GM21515 (cell line): ENCODE measurements at regions not wholly inside any gene's neighbourhood (a gene's known extent, or its start where the extent isn't known, plus 50 kb on each side); places are given as distances from the start of the nearest gene placed in this dataset.
"Not testable (repeated sequence)": the region's sequence is repeated elsewhere in the genome, so short reads cannot be mapped to it uniquely, and the experiment has no call there.

Source experiments
- ATAC-seq: cut with Tn5 transposase; IDR thresholded peaks from one replicate; pipeline ENCODE4 v1.9.1; 2021; ENCODE audit not compliant: unreplicated experiment

DNA sequence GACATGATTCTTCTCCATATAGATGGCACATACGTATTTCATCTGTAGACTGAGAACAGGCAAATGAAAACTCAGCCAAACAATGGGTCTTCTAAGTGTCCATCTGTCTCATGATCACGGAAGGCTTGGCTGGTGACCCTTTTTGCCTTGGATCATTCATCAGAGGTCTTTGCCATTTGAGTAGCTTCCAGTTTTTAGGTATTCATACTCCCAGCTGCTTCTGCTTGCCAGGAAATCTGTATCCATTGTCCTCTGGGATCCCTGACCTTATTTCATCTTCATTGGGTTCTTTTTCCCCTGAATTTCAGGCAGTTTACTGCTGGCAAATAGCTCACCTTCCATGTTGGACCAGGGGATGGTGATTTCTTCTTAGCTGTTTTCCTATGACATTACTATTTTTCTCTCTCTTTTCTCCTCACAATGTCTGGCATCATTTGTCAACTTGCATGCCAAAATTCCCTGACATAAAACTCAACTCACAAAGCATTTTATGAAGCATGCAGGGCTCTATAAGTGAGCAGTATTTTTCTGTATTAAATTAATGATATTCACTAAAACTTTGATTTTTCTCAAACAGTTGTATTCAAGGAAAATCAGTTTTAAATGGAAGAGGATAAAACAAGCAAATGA, 241.2 kb downstream of the DNAJB9 start:
- ATAC-seq, result no peak

DNA sequence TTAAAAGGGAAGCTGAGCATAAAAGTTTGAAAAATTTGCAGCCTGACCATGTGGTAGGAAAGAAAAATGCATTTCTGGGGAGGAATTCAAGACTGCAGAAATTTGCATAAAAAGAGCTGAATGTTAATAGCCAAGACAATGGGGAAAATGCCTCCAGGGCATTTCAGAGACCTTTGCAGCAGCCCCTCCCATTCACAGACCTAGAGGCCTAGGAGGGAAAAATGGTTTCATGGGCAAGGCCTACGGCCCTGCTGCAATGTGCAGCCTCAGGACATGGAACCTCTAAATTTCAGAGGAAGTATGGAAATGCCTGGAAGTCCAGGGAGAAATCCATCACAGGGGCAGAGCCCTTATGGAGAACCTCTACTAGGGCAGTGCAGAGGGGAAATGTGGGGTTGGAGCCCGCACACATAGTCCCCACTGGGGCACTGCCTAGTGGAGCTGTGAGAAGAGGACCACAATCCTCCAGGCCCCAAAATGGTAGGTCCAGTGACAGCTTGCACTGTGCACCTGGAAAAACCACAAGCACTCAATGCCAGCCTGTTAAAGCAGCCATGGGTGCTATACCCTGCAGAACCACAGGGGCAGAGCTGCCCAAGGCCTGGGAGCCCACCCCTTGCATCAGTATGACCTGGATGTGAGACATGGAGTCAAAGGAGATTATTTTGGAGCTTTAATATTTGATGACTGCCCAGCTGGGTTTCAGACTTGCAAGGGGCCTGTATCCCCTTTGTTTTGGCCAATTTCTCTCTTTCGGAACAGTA, 243.8 kb downstream of the DNAJB9 start:
- ATAC-seq, result no peak

DNA sequence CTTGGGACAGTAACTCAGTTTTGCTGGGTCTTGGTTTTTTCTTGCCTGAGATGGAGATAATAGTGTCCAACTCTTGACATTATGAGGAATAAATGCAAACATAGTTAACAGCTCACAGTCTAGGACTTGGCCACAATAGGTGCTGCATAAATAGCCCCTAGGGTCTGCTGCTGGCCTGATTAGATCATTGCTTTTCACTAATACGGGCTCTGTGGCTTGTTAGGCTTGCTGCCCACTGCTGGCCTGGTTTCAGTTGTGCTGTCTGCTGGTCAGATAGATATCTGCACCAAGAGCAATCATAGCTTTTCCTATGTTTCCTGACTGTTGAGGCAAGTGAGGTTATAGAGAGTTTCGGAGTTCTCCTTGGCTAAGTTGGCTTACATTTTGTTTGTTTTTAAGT, 246.1 kb downstream of the DNAJB9 start:
- no peak for ATAC-seq

GRCh38 chr7:108818742-108819141, 249.1 kb downstream of the DNAJB9 start:
- no peak for ATAC-seq

- no peak for ATAC-seq
Measured at GRCh38 chr7:108824840-108825580, 255.3 kb downstream of the DNAJB9 start.

GRCh38 chr7:108825581-108825909, 255.9 kb downstream of the DNAJB9 start:
- ATAC-seq, result no peak

- no peak for ATAC-seq
Measured at GRCh38 chr7:108836256-108836655, 266.6 kb downstream of the DNAJB9 start.

- ATAC-seq, result no peak
Measured at GRCh38 chr7:108838198-108838597, 268.5 kb downstream of the DNAJB9 start.

DNA sequence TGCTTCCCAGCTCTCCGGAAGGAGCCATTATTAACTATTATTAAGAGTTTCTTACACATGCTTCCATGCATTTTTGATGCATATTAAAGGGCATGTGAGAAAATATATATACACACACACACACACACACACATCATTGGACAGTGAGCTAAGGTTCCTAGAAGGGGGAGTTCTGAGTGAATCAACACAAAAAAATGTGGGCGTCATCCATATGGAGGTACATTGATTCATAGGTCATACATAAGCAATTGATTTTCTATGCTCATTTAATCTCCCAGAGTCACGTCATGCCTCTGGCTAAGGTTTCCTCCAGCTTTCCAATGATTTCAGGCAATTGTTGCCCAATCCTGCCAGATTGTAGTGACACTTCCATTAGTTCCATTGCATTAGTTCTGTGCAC, 269.4 kb downstream of the DNAJB9 start:
- no peak for ATAC-seq

- no peak for ATAC-seq
Measured at GRCh38 chr7:108845951-108846350, 276.3 kb downstream of the DNAJB9 start.

- ATAC-seq, result no peak
Measured at GRCh38 chr7:108846471-108846870, 276.8 kb downstream of the DNAJB9 start.

DNA sequence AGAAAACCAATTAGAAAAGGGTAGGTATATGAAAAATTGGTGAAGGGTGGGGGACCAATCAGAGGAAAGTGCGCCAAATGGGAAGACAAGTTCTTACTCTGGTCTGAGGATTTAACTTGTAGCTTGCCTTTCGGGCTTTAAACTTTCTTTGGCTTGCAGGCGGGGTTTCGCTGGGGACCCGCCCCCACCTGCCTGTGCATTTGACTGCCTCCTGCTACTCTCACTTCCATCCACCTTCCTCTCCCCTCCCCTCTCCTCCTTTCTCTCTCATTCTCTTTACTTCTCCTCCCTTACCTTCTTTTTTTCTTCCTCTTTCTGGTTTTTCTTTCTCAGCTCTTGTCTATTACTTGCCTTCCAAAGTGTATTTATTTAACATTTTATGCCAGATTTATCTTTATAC, 278.8 kb downstream of the DNAJB9 start:
- no peak for ATAC-seq

GRCh38 chr7:108860615-108861014, 290.9 kb downstream of the DNAJB9 start:
- no peak for ATAC-seq

- no peak for ATAC-seq
Measured at GRCh38 chr7:108861071-108861470, 291.4 kb downstream of the DNAJB9 start.

GRCh38 chr7:108863227-108863848, 293.7 kb downstream of the DNAJB9 start:
- ATAC-seq, result no peak

DNA sequence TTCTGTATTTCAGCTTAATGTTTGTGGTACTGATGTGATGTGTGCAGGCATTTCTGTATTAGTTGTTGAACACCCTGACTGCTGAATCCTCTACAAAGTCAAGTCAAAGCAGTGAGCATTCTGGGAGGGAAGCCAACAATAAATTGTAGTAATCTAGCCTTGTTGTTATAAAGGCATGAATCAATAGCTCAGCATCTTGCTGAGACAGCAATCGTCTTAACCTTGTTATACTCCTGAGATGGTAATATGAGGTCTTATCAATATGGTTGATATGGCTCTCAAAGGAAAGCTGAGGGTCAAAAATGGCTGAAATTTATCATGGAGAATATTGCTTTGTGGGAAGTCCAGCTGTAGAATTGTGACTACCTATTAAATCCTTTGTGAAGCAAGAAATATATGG, 299.4 kb downstream of the DNAJB9 start:
- ATAC-seq, result no peak

DNA sequence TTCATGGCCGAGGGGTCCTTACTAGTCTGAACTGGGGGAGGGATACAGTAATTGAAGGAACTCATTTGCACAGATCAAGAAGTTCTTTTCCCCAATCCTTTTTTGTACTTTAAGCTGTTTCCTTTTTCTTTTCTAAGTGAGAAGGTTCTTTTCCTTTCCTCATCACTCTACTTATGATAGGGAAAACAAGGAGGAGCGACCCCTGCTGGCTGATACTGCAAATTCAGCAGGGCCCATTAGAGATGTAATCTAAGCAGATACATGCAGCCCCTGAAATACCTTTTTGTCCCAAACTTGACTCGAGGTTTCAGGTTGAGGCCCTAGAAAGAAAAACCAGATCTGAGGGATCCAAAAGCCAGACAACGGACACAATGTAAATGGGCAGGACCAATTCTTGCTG, 305.5 kb downstream of the DNAJB9 start:
- ATAC-seq, result no peak

DNA sequence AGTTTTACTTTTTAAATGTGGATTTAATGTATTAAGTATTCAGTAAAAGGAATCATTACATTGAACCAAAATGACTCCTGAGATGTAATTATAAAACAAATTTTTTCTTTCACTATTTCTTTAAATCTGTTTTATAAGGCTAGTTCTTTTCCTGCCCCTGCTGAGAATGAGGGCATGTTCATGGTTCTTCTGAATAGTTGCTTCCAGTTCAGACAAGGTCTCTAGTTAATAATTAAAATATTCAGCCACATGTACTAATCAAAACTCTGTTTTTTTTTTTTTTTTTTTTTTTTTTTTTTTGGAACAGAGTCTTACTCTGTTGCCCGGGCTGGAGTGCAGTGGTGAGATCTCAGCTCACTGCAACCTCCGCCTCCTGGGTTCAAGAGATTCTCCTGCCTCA, 321.2 kb downstream of the DNAJB9 start:
- no peak for ATAC-seq

DNA sequence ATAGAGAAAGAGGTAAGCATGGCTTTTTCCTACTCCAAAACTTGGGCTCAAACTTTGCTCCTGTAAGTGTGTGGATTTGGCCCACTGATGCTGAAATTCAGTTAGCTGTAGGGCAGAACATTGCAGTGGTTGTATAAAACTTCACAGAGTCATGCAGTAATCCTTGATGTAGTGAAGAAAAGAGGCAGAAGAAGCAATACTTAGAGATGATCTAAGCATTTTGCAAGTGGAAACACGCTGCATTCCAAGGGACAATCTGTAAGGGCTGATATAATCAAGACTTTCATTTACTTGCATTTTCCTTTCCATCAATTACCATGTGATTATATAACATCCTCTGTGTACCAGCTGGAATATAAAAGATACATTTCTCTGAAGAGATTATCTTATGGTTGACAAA, 338.8 kb downstream of the DNAJB9 start:
- ATAC-seq, result no peak

GRCh38 chr7:108911016-108911415, 341.3 kb downstream of the DNAJB9 start:
- no peak for ATAC-seq

- ATAC-seq, result no peak
Measured at GRCh38 chr7:108920490-108920889, 350.8 kb downstream of the DNAJB9 start.

GRCh38 chr7:108943048-108943447, 373.4 kb downstream of the DNAJB9 start:
- not testable (repeated sequence) for ATAC-seq
